Fibroblast of lung (primary cell): ENCODE measurements at regions not wholly inside any gene's neighbourhood (a gene's known extent, or its start where the extent isn't known, plus 50 kb on each side); places are given as distances from the start of the nearest gene placed in this dataset.

Experiments used
- EZH2 ChIP-seq: IDR thresholded peaks from 2 replicates; pipeline ENCODE4 v1.5.1; 2012; ENCODE audit warnings: low read length, control low read depth, mild to moderate bottlenecking; ENCODE audit errors: missing control alignments
- TF ChIP-seq, protein P1 (sequence below), 2 donors: IDR thresholded peaks in 1 of 2; conservative IDR thresholded peaks in 1 of 2; 1 replicate in 1 of 2; 2 replicates in 1 of 2; pipeline ENCODE4 v1.5.1; 2011 to 2012; ENCODE audit warnings: low read length in 2 of 2, control low read depth in 1 of 2, inconsistent platforms in 1 of 2, low read depth in 1 of 2, mild to moderate bottlenecking in 1 of 2

DNA sequence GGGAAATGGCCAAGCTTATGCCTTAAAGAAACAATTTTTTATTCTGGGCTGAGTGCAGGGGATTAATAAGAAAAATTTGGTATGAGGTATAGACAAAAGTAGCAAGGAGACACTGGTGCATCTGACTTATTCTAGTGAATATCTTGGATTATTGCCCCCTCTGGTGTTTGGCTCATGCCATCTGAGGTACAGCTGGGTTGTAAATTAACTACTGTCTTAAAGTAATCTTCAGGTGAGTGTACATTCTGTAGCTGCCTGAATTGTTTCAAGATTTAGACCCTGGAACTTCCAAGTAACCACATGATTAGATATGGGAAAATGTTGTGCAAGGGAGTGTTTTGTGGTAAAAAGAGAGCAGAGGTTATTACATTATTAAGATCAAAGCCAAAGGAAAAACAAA lies 988.7 kb downstream of the FAM133A start:
- TF ChIP-seq, protein P1, sequence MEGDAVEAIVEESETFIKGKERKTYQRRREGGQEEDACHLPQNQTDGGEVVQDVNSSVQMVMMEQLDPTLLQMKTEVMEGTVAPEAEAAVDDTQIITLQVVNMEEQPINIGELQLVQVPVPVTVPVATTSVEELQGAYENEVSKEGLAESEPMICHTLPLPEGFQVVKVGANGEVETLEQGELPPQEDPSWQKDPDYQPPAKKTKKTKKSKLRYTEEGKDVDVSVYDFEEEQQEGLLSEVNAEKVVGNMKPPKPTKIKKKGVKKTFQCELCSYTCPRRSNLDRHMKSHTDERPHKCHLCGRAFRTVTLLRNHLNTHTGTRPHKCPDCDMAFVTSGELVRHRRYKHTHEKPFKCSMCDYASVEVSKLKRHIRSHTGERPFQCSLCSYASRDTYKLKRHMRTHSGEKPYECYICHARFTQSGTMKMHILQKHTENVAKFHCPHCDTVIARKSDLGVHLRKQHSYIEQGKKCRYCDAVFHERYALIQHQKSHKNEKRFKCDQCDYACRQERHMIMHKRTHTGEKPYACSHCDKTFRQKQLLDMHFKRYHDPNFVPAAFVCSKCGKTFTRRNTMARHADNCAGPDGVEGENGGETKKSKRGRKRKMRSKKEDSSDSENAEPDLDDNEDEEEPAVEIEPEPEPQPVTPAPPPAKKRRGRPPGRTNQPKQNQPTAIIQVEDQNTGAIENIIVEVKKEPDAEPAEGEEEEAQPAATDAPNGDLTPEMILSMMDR (conservative IDR thresholded peaks at IDR 0.05 in 1 of 2, IDR thresholded peaks at IDR 0.05 in 1 of 2; ENCODE audit: low read depth in 1 of 2, low read length in 2 of 2) = no peak
- TF ChIP-seq EZH2 = no peak
